Breast epithelium (tissue), 4 donors: ENCODE measurements at regions not wholly inside any gene's neighbourhood (a gene's known extent, or its start where the extent isn't known, plus 50 kb on each side); places are given as distances from the start of the nearest gene placed in this dataset.

ENCODE experiments used
- DNase-seq, 2 donors: peaks; one replicate each; pipeline ENCODE4 v3.0.0-alpha.2; 2019; ENCODE audit warnings: low spot score in 2 of 2
- H3K27ac ChIP-seq, 2 donors: fragments of 200-600 bp; sonication (generic) in 1 of 2; one replicate each; pipeline ENCODE4 v1.5.1; 2016 to 2019; ENCODE audit warnings: mild to moderate bottlenecking in 1 of 2
- H3K27me3 ChIP-seq, 2 donors: fragments of 200-600 bp; sonication (generic) in 1 of 2; one replicate each; pipeline versions ENCODE4 v1.5.1 to v1.6.0; 2017 to 2019; ENCODE audit warnings: control low read depth in 1 of 2, mild to moderate bottlenecking in 1 of 2
- H3K36me3 ChIP-seq: fragments of 200-600 bp; one replicate; pipeline ENCODE4 v1.5.1; 2019
- H3K4me1 ChIP-seq, 2 donors: fragments of 200-600 bp; sonication (generic); one replicate each; pipeline ENCODE4 v1.5.1; 2016 to 2019; ENCODE audit warnings: control low read depth in 1 of 2
- H3K4me3 ChIP-seq, 3 donors: fragments of 200-600 bp; sonication (generic); 1 replicate in 2 of 3; 2 replicates in 1 of 3; pipeline ENCODE4 v1.5.1; 2016 to 2019; ENCODE audit warnings: mild to moderate bottlenecking in 3 of 3, moderate library complexity in 2 of 3
- H3K9me3 ChIP-seq, 2 donors: fragments of 200-600 bp; sonication (generic) in 1 of 2; one replicate each; pipeline ENCODE4 v1.5.1; 2016 to 2019; ENCODE audit warnings: control low read depth in 1 of 2
- CTCF ChIP-seq, 3 donors: fragments of 450-650 bp; IDR thresholded peaks; one replicate each; pipeline ENCODE4 v1.5.1; 2016 to 2017; ENCODE audit warnings: antibody characterized with exemption in 3 of 3, mild to moderate bottlenecking in 3 of 3, moderate library complexity in 3 of 3
- POLR2A ChIP-seq: fragments of 450-650 bp; IDR thresholded peaks from one replicate; pipeline ENCODE4 v1.6.1; 2016; ENCODE audit warnings: antibody characterized with exemption, mild to moderate bottlenecking, moderate library complexity
- POLR2AphosphoS5 ChIP-seq, 3 donors: sonication (generic); formaldehyde crosslinking; IDR thresholded peaks; one replicate each; pipeline ENCODE4 v1.6.1; 2017; ENCODE audit warnings: antibody characterized with exemption in 3 of 3
- intact Hi-C: fragments of 100-400 bp; cut with DNase I; formaldehyde crosslinking; loops from one replicate; pipeline ENCODE4 v1.15.1; 2023; ENCODE audit warnings: low total_unique reads

- intact Hi-C loops: no loop called here
- Histone ChIP-seq H3K9me3 (no peaks in the 10 kb centered on the region), H3K27ac (no peak overlapping the region), H3K4me3 (no peak overlapping the region), H3K27me3 (no peaks in the 10 kb centered on the region), H3K4me1 (no peaks in the 10 kb centered on the region), H3K36me3 (no peaks in the 10 kb centered on the region)
- DNase-seq: no peak
- TF ChIP-seq CTCF (IDR thresholded peaks at IDR 0.05) (no peak), POLR2A (no peak), POLR2AphosphoS5 (IDR thresholded peaks at IDR 0.05) (no peak)
These were observed 201.3 kb upstream of the TPM1 start for GRCh38 chr15:62841269-62841628.

GRCh38 chr15:62841891-62842559 is 200.5 kb upstream of the TPM1 start:
- TF ChIP-seq POLR2A: no peak
- no peak for TF ChIP-seq POLR2AphosphoS5 (IDR thresholded peaks at IDR 0.05)
- TF ChIP-seq CTCF (IDR thresholded peaks at IDR 0.05): no peak
- H3K27ac ChIP-seq: no peak overlapping the region
- H3K27me3 ChIP-seq: no peaks in the 10 kb centered on the region
- H3K36me3 ChIP-seq: no peaks in the 10 kb centered on the region
- no peaks in the 10 kb centered on the region for H3K4me1 ChIP-seq
- intact Hi-C loops: no loop called here
- DNase-seq: no peak
- no peak overlapping the region for H3K4me3 ChIP-seq
- H3K9me3 ChIP-seq: no peaks in the 10 kb centered on the region

- H3K4me1 ChIP-seq: no peaks in the 10 kb centered on the region
- DNase-seq: no peak
- intact Hi-C loops: no loop called here
- no peaks in the 10 kb centered on the region for H3K27me3 ChIP-seq
- no peak overlapping the region for H3K4me3 ChIP-seq
- no peak overlapping the region for H3K27ac ChIP-seq
- no peaks in the 10 kb centered on the region for H3K36me3 ChIP-seq
- H3K9me3 ChIP-seq: no peaks in the 10 kb centered on the region
- no peak for TF ChIP-seq POLR2AphosphoS5 (IDR thresholded peaks at IDR 0.05)
These were observed 199.2 kb upstream of the TPM1 start for GRCh38 chr15:62843311-62843710.

GRCh38 chr15:62844564-62845240 is 197.8 kb upstream of the TPM1 start:
- Histone ChIP-seq H3K9me3 (no peaks in the 10 kb centered on the region), H3K4me1 (no peaks in the 10 kb centered on the region), H3K27ac (no peak overlapping the region), H3K27me3 (no peaks in the 10 kb centered on the region), H3K36me3 (no peaks in the 10 kb centered on the region), H3K4me3 (no peak overlapping the region)
- TF ChIP-seq CTCF (IDR thresholded peaks at IDR 0.05) (no peak), POLR2A (no peak), POLR2AphosphoS5 (IDR thresholded peaks at IDR 0.05) (no peak)
- no peak for DNase-seq
- intact Hi-C loops: loop anchor here (1.0 kb wide), 1 partner anchor 44 kb away; no protein-coding TSS in a partner anchor

GRCh38 chr15:62845241-62846126 is 197.1 kb upstream of the TPM1 start:
- Histone ChIP-seq H3K27ac (no peak overlapping the region), H3K4me1 (no peaks in the 10 kb centered on the region), H3K27me3 (no peaks in the 10 kb centered on the region), H3K9me3 (no peaks in the 10 kb centered on the region), H3K4me3 (no peak overlapping the region), H3K36me3 (no peaks in the 10 kb centered on the region)
- no peak for DNase-seq
- TF ChIP-seq CTCF (IDR thresholded peaks at IDR 0.05) (no peak), POLR2A (no peak)
- intact Hi-C loops: loop anchor here (1.0 kb wide), 1 partner anchor 43 kb away; no protein-coding TSS in a partner anchor
